Keratinocyte (primary cell): ENCODE measurements at regions not wholly inside any gene's neighbourhood (a gene's known extent, or its start where the extent isn't known, plus 50 kb on each side); places are given as distances from the start of the nearest gene placed in this dataset.

Source experiments
- DNase-seq: peaks from one replicate; pipeline ENCODE4 v3.0.0-alpha.2; 2011; ENCODE audit warnings: low read depth, missing footprints, low spot score
- FAIRE-seq: peaks from 2 replicates; lab custom pipeline; 2011; peaks lifted over from hg19 to GRCh38; lab: Jason Lieb, UNC
- H2AFZ ChIP-seq: 2 replicates; pipeline ENCODE4 v1.6.0; 2012; ENCODE audit warnings: low read length, control low read depth, inconsistent platforms; ENCODE audit not compliant: control insufficient read depth
- H3K27ac ChIP-seq: 2 replicates; pipeline ENCODE4 v1.5.1; 2011; ENCODE audit warnings: low read length; ENCODE audit not compliant: control insufficient read depth, insufficient read depth
- H3K27me3 ChIP-seq: 3 replicates; pipeline ENCODE4 v1.6.0; 2011; ENCODE audit warnings: low read length; ENCODE audit not compliant: control insufficient read depth, insufficient read depth; ENCODE audit errors: extremely low read depth
- H3K36me3 ChIP-seq, 2 experiments: 2 replicates in 1 of 2; 3 replicates in 1 of 2; pipeline ENCODE4 v1.5.1; 2011; ENCODE audit warnings: low read length in 2 of 2, mild to moderate bottlenecking in 1 of 2; ENCODE audit not compliant: control insufficient read depth in 2 of 2, insufficient read depth in 2 of 2; ENCODE audit errors: extremely low read depth in 1 of 2
- H3K4me1 ChIP-seq: 3 replicates; pipeline ENCODE4 v1.5.1; 2011; ENCODE audit warnings: low read length; ENCODE audit not compliant: control insufficient read depth, insufficient read depth; ENCODE audit errors: extremely low read depth
- H3K4me2 ChIP-seq: 3 replicates; pipeline ENCODE4 v1.6.0; 2011; ENCODE audit warnings: low read depth, low read length; ENCODE audit not compliant: control insufficient read depth, insufficient read depth; ENCODE audit errors: extremely low read depth
- H3K4me3 ChIP-seq, 3 experiments: fragments of 200-600 bp in 1 of 3; sonication (generic) in 1 of 3; 2 replicates in 2 of 3; 3 replicates in 1 of 3; pipeline ENCODE4 v1.5.1; 2011 to 2016; ENCODE audit warnings: low read length in 3 of 3, mild to moderate bottlenecking in 3 of 3, control low read depth in 2 of 3, inconsistent platforms in 1 of 3, low read depth in 1 of 3, mixed read lengths in 1 of 3, mixed run types in 1 of 3, moderate library complexity in 1 of 3; ENCODE audit not compliant: control insufficient read depth in 2 of 3, insufficient read depth in 2 of 3; ENCODE audit errors: extremely low read depth in 1 of 3
- H3K79me2 ChIP-seq: 2 replicates; pipeline ENCODE4 v1.6.0; 2012; ENCODE audit warnings: low read length; ENCODE audit not compliant: control insufficient read depth, insufficient read depth
- H3K9ac ChIP-seq: 3 replicates; pipeline ENCODE4 v1.6.0; 2011; ENCODE audit warnings: low read length; ENCODE audit not compliant: control insufficient read depth, insufficient read depth; ENCODE audit errors: extremely low read depth
- H3K9me1 ChIP-seq: 3 replicates; pipeline ENCODE4 v1.6.0; 2011; ENCODE audit warnings: low read length; ENCODE audit not compliant: control insufficient read depth, insufficient read depth; ENCODE audit errors: extremely low read depth
- H3K9me3 ChIP-seq: 2 replicates; pipeline ENCODE4 v1.5.1; 2012; ENCODE audit warnings: low read depth, low read length; ENCODE audit not compliant: control insufficient read depth
- H4K20me1 ChIP-seq: 3 replicates; pipeline ENCODE4 v1.6.0; 2011; ENCODE audit warnings: low read length; ENCODE audit not compliant: control insufficient read depth, insufficient read depth; ENCODE audit errors: extremely low read depth
- EZH2 ChIP-seq: IDR thresholded peaks from one replicate; pipeline ENCODE4 v1.6.1; 2012; ENCODE audit warnings: inconsistent platforms, mild to moderate bottlenecking, low read length, moderate library complexity
- dilution Hi-C: fragments of 300-500 bp; cut with MboI; formaldehyde crosslinking; loops from one replicate; pipeline ENCODE4 v1.7.0; 2020; ENCODE audit warnings: low sequenced_read_pairs; ENCODE audit not compliant: extremely low pct_ligation_motif_present
- TF ChIP-seq, protein P1 (sequence below), 3 experiments: IDR thresholded peaks in 1 of 3; conservative IDR thresholded peaks in 1 of 3; optimal IDR thresholded peaks in 1 of 3; 2 replicates in 2 of 3; 3 replicates in 1 of 3; pipeline versions ENCODE3 to v1.5.1; 2011; ENCODE audit warnings: low read length in 3 of 3, mild to moderate bottlenecking in 3 of 3, moderate library complexity in 2 of 3, control low read depth in 1 of 3, inconsistent platforms in 1 of 3; ENCODE audit not compliant: insufficient read depth in 2 of 3; ENCODE audit errors: extremely low read depth in 1 of 3

DNA sequence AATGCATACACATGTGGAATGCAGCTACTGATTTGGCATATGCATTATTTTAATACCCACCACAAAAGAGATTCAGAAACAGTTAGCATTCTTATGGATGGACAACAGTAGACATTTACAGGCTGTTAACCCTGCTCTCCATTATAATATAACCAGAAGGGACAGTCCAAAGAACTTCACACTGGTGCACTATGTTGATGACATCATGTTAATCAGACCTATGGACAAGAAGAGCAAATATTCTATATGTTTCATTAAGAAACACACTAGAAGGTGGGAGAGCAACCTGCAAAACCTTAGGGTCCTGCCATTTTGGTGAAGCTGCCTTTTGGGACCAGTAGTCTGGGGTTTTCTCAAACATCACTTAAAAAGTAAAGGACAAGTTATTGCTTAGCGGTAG is 701.3 kb downstream of the UQCRFS1 start:
- dilution Hi-C loops, result no loop called here
- FAIRE-seq, result no peak
- Histone ChIP-seq H3K4me3 (no peak overlapping the region), H3K36me3 (no peaks in the 10 kb centered on the region), H3K27ac (no peak overlapping the region), H4K20me1 (no peaks in the 10 kb centered on the region), H3K27me3 (no peaks in the 10 kb centered on the region), H3K9ac (no peak overlapping the region), H3K9me1 (no peaks in the 10 kb centered on the region), H3K4me1 (no peaks in the 10 kb centered on the region), H3K4me2 (no peak overlapping the region), H3K79me2 (no peaks in the 10 kb centered on the region), H3K9me3 (no peaks in the 10 kb centered on the region), H2AFZ (no peak overlapping the region)
- DNase-seq, result no peak
- TF ChIP-seq, protein P1, sequence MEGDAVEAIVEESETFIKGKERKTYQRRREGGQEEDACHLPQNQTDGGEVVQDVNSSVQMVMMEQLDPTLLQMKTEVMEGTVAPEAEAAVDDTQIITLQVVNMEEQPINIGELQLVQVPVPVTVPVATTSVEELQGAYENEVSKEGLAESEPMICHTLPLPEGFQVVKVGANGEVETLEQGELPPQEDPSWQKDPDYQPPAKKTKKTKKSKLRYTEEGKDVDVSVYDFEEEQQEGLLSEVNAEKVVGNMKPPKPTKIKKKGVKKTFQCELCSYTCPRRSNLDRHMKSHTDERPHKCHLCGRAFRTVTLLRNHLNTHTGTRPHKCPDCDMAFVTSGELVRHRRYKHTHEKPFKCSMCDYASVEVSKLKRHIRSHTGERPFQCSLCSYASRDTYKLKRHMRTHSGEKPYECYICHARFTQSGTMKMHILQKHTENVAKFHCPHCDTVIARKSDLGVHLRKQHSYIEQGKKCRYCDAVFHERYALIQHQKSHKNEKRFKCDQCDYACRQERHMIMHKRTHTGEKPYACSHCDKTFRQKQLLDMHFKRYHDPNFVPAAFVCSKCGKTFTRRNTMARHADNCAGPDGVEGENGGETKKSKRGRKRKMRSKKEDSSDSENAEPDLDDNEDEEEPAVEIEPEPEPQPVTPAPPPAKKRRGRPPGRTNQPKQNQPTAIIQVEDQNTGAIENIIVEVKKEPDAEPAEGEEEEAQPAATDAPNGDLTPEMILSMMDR (optimal IDR thresholded peaks at IDR 0.05 in 1 of 3, IDR thresholded peaks at IDR 0.05 in 1 of 3, conservative IDR thresholded peaks at IDR 0.05 in 1 of 3; ENCODE audit: extremely low read depth in 1 of 3, insufficient read depth in 2 of 3, low read length in 3 of 3), result no peak
- no peak for TF ChIP-seq EZH2

DNA sequence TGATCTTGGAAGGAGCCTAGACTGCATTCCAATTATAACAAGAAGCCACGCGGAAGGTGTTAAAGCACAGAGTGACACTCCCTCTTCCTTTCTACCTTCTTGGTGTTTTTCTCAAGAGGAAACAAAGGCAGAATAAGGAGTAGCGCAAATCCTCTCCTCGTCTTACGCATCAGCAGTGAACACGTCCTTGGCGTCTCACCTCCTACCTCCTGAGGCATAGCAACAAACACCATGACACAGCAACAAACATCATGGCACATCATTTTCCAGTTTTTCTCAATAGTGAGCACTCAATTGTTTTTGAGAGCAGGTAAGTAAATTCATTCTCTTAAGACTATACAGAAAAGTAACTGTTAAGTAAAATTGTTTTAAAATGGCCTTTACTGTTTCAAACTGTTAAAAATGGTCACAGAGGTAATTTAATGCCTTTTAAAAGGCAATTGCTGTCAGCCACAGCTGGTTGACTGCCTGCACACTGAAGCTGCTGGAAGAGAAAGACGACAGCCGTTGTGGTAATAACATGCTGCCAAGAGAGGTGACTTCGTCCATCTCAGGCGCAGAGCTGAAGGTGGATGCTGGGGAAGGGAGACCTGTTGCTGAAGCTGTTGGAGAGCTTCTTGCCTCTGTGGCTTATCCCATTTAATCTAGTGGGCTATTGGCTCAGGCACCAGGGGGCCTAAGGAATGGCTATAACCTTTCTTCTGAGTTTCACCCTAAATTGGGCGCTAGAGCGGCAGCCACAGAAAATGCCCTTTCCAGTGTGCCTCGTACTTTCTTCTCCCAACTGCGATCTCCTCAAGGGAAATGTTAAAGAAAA is 703.7 kb downstream of the UQCRFS1 start:
- Histone ChIP-seq H3K4me3 (no peak overlapping the region), H2AFZ (no peak overlapping the region), H3K4me2 (no peak overlapping the region), H3K27ac (no peak overlapping the region), H4K20me1 (no peaks in the 10 kb centered on the region), H3K27me3 (no peaks in the 10 kb centered on the region), H3K9ac (no peak overlapping the region), H3K9me3 (peaks cover 1% of the 10 kb centered on the region), H3K4me1 (no peaks in the 10 kb centered on the region), H3K36me3 (no peaks in the 10 kb centered on the region), H3K9me1 (no peaks in the 10 kb centered on the region), H3K79me2 (no peaks in the 10 kb centered on the region)
- FAIRE-seq (no peak), DNase-seq (no peak)
- dilution Hi-C loops, result no loop called here
- no peak for TF ChIP-seq EZH2
- TF ChIP-seq, protein P1 (optimal IDR thresholded peaks at IDR 0.05 in 1 of 3, IDR thresholded peaks at IDR 0.05 in 1 of 3, conservative IDR thresholded peaks at IDR 0.05 in 1 of 3; ENCODE audit: extremely low read depth in 1 of 3, insufficient read depth in 2 of 3, low read length in 3 of 3), result no peak
